WTC11 (cell line): ENCODE measurements at regions not wholly inside any gene's neighbourhood (a gene's known extent, or its start where the extent isn't known, plus 50 kb on each side); places are given as distances from the start of the nearest gene placed in this dataset.

Experiments
- ATF2 ChIP-seq: sonication (generic); formaldehyde crosslinking; IDR thresholded peaks from 2 replicates; pipeline ENCODE4 v1.8.1; 2022; ENCODE audit warnings: low read depth, missing genetic modification reagents, borderline replicate concordance
- ATF3 ChIP-seq: sonication (generic); formaldehyde crosslinking; conservative IDR thresholded peaks from 2 replicates; pipeline ENCODE4 v1.8.1; 2022; ENCODE audit warnings: mild to moderate bottlenecking, missing genetic modification reagents
- CREB1 ChIP-seq: sonication (generic); formaldehyde crosslinking; IDR thresholded peaks from 2 replicates; pipeline ENCODE4 v1.8.0; 2023; ENCODE audit warnings: mild to moderate bottlenecking, missing genetic modification reagents
- CTCF ChIP-seq: fragments of 200-600 bp; IDR thresholded peaks from 2 replicates; pipeline ENCODE4 v1.8.0; 2022; ENCODE audit warnings: antibody characterized with exemption
- E2F1 ChIP-seq: sonication (generic); formaldehyde crosslinking; IDR thresholded peaks from 2 replicates; pipeline ENCODE4 v1.8.0; 2022; ENCODE audit warnings: mild to moderate bottlenecking, missing genetic modification reagents
- ETV6 ChIP-seq: sonication (generic); formaldehyde crosslinking; IDR thresholded peaks from 2 replicates; pipeline ENCODE4 v1.8.1; 2022; ENCODE audit warnings: mild to moderate bottlenecking, missing genetic modification reagents
- FOXP4 ChIP-seq: sonication (generic); formaldehyde crosslinking; IDR thresholded peaks from 2 replicates; pipeline ENCODE4 v1.8.0; 2022; ENCODE audit warnings: mild to moderate bottlenecking, missing genetic modification reagents
- HMGXB4 ChIP-seq: sonication (generic); formaldehyde crosslinking; IDR thresholded peaks from 2 replicates; pipeline ENCODE4 v1.8.1; 2023; ENCODE audit warnings: mild to moderate bottlenecking, moderate library complexity, missing genetic modification reagents
- JUN ChIP-seq: sonication (generic); formaldehyde crosslinking; IDR thresholded peaks from 2 replicates; pipeline ENCODE4 v1.8.0; 2023; ENCODE audit warnings: mild to moderate bottlenecking, missing genetic modification reagents
- MAX ChIP-seq: sonication (generic); formaldehyde crosslinking; IDR thresholded peaks from 2 replicates; pipeline ENCODE4 v1.8.0; 2022; ENCODE audit warnings: mild to moderate bottlenecking, missing genetic modification reagents
- PRRX2 ChIP-seq: fragments of 250-450 bp; sonication (Bioruptor Pico); IDR thresholded peaks from 2 replicates; pipeline ENCODE4 v1.8.0; 2021; ENCODE audit warnings: mild to moderate bottlenecking
- ZNF263 ChIP-seq: sonication (generic); formaldehyde crosslinking; IDR thresholded peaks from 2 replicates; pipeline ENCODE4 v1.8.1; 2022; ENCODE audit warnings: low read depth, mild to moderate bottlenecking, moderate library complexity, missing genetic modification reagents

GRCh38 chr13:22428188-22428828 lies 752.5 kb upstream of the SGCG start:
- TF ChIP-seq CTCF, result no peak
- no peak for TF ChIP-seq MAX (CRISPR knock-in tag)
- TF ChIP-seq FOXP4 (CRISPR knock-in tag), result no peak
- TF ChIP-seq JUN (CRISPR knock-in tag), result no peak
- no peak for TF ChIP-seq ZNF263 (CRISPR knock-in tag)
- no peak for TF ChIP-seq HMGXB4 (CRISPR knock-in tag)
- TF ChIP-seq ATF3, result no peak
- TF ChIP-seq ETV6 (CRISPR knock-in tag), result no peak
- no peak for TF ChIP-seq CREB1 (CRISPR knock-in tag)
- TF ChIP-seq PRRX2 (CRISPR knock-in tag), result no peak
- no peak for TF ChIP-seq E2F1
- TF ChIP-seq ATF2 (CRISPR knock-in tag), result no peak
